ENCODE measurements at regions not wholly inside any gene's neighbourhood (a gene's known extent, or its start where the extent isn't known, plus 50 kb on each side); places are given as distances from the start of the nearest gene placed in this dataset.

DNA sequence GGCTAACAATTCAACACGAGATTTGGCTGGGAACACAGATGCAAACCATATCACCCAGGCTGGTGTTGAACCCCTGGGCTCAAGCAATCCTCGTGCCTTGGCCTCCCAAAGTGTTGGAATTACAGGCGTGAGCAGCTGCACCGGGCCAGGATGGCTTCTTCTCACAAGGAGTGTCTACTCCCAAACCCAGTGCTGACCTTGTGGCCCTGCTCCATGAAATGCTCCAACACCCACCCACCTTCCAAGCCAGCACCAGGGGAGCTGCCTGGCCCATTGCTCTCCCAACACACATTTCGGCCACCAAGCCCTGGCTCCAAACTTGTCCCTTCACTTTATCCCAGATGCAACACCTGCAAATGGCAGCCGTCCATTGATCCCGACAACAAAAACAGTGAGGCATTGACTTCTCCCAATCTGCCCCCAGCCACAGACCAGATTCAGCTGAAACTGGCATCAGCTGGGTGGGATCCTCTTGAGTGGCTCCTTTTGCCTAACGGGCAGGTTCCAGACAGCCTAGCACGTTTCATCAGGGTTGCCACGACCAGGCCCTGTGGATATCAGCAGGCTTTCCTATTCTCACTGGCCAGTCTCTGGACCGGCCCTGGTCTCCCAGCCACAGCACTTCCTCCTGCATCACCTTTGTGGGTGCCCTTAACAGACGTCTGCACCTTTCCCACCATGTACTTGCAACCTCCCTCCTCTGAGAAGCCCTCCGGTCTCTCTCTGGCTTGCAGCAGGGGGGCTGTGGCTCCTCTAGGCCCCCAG is 105.7 kb upstream of the CARD11 start:
- TF ChIP-seq POLR2AphosphoS5 (IDR thresholded peaks at IDR 0.05) (no peak), EP300 (IDR thresholded peaks at IDR 0.05) (no peak), POLR2A (IDR thresholded peaks at IDR 0.05) (no peak)
- TF ChIP-seq, protein P1, sequence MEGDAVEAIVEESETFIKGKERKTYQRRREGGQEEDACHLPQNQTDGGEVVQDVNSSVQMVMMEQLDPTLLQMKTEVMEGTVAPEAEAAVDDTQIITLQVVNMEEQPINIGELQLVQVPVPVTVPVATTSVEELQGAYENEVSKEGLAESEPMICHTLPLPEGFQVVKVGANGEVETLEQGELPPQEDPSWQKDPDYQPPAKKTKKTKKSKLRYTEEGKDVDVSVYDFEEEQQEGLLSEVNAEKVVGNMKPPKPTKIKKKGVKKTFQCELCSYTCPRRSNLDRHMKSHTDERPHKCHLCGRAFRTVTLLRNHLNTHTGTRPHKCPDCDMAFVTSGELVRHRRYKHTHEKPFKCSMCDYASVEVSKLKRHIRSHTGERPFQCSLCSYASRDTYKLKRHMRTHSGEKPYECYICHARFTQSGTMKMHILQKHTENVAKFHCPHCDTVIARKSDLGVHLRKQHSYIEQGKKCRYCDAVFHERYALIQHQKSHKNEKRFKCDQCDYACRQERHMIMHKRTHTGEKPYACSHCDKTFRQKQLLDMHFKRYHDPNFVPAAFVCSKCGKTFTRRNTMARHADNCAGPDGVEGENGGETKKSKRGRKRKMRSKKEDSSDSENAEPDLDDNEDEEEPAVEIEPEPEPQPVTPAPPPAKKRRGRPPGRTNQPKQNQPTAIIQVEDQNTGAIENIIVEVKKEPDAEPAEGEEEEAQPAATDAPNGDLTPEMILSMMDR (IDR thresholded peaks at IDR 0.05), result no peak
- DNase-seq, result peak; percentile 29
- H3K27me3 ChIP-seq, result peaks cover 0 to 4% (median 0%) of the 10 kb centered on the region in 3 donors

DNA sequence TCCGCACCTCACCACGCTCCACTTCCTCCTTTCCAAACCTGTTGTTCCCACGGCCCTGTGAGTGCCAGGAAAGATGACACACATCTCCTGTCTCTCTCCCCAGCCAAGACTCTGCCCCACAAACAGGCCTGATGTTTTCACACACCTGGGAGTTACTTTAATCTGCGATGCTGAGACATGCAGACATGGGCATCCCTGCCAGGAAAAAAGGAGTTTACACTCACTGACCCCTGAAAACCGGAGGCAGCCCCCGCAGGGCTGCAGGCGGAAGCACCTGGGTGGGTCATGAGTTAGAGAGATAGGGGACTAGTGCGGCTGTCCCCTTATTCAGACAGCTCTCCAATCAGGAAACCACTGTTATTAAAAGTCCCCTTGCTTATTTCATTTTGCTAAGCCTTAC is 106.4 kb upstream of the CARD11 start:
- Histone ChIP-seq H3K4me3 (no peak overlapping the region), H3K36me3 (no peaks in the 10 kb centered on the region), H3K9me3 (no peaks in the 10 kb centered on the region), H3K4me1 (no peaks in the 10 kb centered on the region), H3K27ac (no peak overlapping the region), H3K27me3 (peaks cover 0 to 4% (median 0%) of the 10 kb centered on the region in 3 donors)
- intact Hi-C loops (cut with DNase I), result no loop called here
- 41 to 55% methylated on average over 8 of the region's 8 CpGs for WGBS, 2 donors
- TF ChIP-seq POLR2AphosphoS5 (IDR thresholded peaks at IDR 0.05) (no peak), POLR2A (IDR thresholded peaks at IDR 0.05) (no peak)
- peak; percentile 53 for DNase-seq

More for the DNA sequence above, 105.7 kb upstream of the CARD11 start:
- no peak overlapping the region for H3K4me3 ChIP-seq
- 78 to 79% methylated on average over 13 of the region's 13 CpGs for WGBS, 2 donors
- no peaks in the 10 kb centered on the region for H3K36me3 ChIP-seq
- peaks cover 0 to 4% (median under 1%) of the 10 kb centered on the region in 4 donors for H3K4me1 ChIP-seq
- H3K27ac ChIP-seq, result no peak overlapping the region
- no peaks in the 10 kb centered on the region for H3K9me3 ChIP-seq
- intact Hi-C loops (cut with DNase I), result no loop called here

DNA sequence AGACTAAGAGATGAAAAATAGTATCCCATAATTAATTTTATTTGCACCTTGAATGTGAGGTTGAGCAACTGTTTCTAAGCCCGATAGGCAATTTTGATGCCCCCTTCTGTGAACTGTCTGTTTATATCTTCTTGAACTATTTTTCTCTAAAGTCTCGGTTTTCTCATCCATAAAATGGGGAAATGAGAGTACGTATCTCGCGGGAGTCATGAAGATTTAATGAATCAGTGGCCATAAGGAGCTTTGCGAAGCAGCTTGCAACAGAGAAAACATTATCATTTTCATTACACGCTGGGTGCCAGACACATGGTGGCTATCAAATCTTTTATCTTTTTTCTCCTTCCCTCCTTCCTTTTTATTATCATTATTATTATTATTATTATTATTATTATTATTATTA is 108.1 kb upstream of the CARD11 start:
- TF ChIP-seq POLR2A (IDR thresholded peaks at IDR 0.05) (no peak), EP300 (IDR thresholded peaks at IDR 0.05) (no peak), POLR2AphosphoS5 (IDR thresholded peaks at IDR 0.05) (no peak)
- TF ChIP-seq, protein P1 (IDR thresholded peaks at IDR 0.05), result no peak
- 72 to 84% methylated on average over 7 of the region's 7 CpGs for WGBS, 2 donors
- H3K9me3 ChIP-seq, result no peaks in the 10 kb centered on the region
- peak; percentile 5 for DNase-seq
- H3K36me3 ChIP-seq, result no peaks in the 10 kb centered on the region
- H3K4me3 ChIP-seq, result no peak overlapping the region
- intact Hi-C loops (cut with DNase I), result no loop called here
- peaks cover 0 to 4% (median 0%) of the 10 kb centered on the region in 3 donors for H3K27me3 ChIP-seq
- H3K4me1 ChIP-seq, result no peaks in the 10 kb centered on the region
- no peak overlapping the region for H3K27ac ChIP-seq

- intact Hi-C loops (cut with DNase I), result no loop called here
- TF ChIP-seq EP300 (IDR thresholded peaks at IDR 0.05) (no peak), POLR2A (IDR thresholded peaks at IDR 0.05) (no peak), POLR2AphosphoS5 (IDR thresholded peaks at IDR 0.05) (no peak)
- TF ChIP-seq, protein P1 (IDR thresholded peaks at IDR 0.05), result no peak
- WGBS, 2 donors, result 90 to 92% methylated on average over 7 of the region's 7 CpGs
- H3K4me3 ChIP-seq, result no peak overlapping the region
- H3K4me1 ChIP-seq, result no peaks in the 10 kb centered on the region
- H3K9me3 ChIP-seq, result no peaks in the 10 kb centered on the region
- H3K27ac ChIP-seq, result no peak overlapping the region
- peak; percentile 20 for DNase-seq
- H3K36me3 ChIP-seq, result no peaks in the 10 kb centered on the region
- peaks cover 0 to 4% (median 0%) of the 10 kb centered on the region in 3 donors for H3K27me3 ChIP-seq
Measured at GRCh38 chr7:3152714-3153113, 109.0 kb upstream of the CARD11 start.

DNA sequence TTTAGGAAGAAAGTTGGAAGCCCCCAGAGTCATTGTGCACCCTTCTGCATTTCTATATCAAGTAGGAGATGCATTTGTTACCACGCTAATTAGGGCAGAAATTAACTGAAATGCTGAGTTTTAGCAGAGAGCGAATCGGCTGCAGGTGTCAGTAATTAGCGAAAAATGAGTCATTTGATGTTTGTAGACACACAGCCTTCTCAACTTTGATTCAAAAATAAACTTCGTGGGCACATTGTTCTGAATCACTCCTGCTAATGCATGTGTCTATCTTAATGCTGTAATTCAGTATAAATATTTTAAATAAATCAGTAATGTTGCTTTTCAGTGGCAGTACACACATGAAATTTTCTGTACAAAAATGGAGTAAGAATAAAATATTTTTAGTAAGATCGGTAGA is 109.5 kb upstream of the CARD11 start:
- intact Hi-C loops (cut with DNase I), result no loop called here
- H3K9me3 ChIP-seq, result no peaks in the 10 kb centered on the region
- no peak for DNase-seq
- H3K27ac ChIP-seq, result no peak overlapping the region
- H3K36me3 ChIP-seq, result no peaks in the 10 kb centered on the region
- TF ChIP-seq POLR2A (IDR thresholded peaks at IDR 0.05) (no peak), POLR2AphosphoS5 (IDR thresholded peaks at IDR 0.05) (no peak), EP300 (IDR thresholded peaks at IDR 0.05) (no peak)
- H3K27me3 ChIP-seq, result peaks cover 0 to 4% (median 0%) of the 10 kb centered on the region in 3 donors
- 54 to 71% methylated on average over 6 of the region's 6 CpGs for WGBS, 2 donors
- no peak overlapping the region for H3K4me3 ChIP-seq
- no peaks in the 10 kb centered on the region for H3K4me1 ChIP-seq
